Testis (tissue), 2 donors: ENCODE measurements at regions not wholly inside any gene's neighbourhood (a gene's known extent, or its start where the extent isn't known, plus 50 kb on each side); places are given as distances from the start of the nearest gene placed in this dataset.

Experiments used
- DNase-seq: peaks from one replicate; pipeline ENCODE4 v3.0.0-alpha.2; 2019
- H3K27ac ChIP-seq, 2 donors: fragments of 200-600 bp; sonication (generic); one replicate each; pipeline ENCODE4 v1.5.1; 2019
- H3K27me3 ChIP-seq: fragments of 200-600 bp; sonication (generic); one replicate; pipeline ENCODE4 v1.5.1; 2019
- H3K36me3 ChIP-seq: fragments of 200-600 bp; sonication (generic); one replicate; pipeline ENCODE4 v1.5.1; 2017; ENCODE audit warnings: low read depth; ENCODE audit errors: missing control alignments
- H3K4me1 ChIP-seq: fragments of 200-600 bp; sonication (generic); one replicate; pipeline ENCODE4 v1.5.1; 2019
- H3K4me3 ChIP-seq, 2 donors: fragments of 200-600 bp; sonication (generic); one replicate each; pipeline ENCODE4 v1.5.1; 2017 to 2019
- H3K9me3 ChIP-seq: fragments of 200-600 bp; sonication (generic); one replicate; pipeline ENCODE4 v1.5.1; 2017
- POLR2A ChIP-seq: fragments of 450-650 bp; IDR thresholded peaks from one replicate; pipeline ENCODE4 v1.6.1; 2017; ENCODE audit warnings: antibody characterized with exemption, mild to moderate bottlenecking, moderate library complexity
- WGBS, 2 donors: methylation state at CpG; one replicate each; pipeline ENCODE4 v1.1.5; 2018; 5-methylcytosine and 5-hydroxymethylcytosine counted together
- intact Hi-C: fragments of 100-400 bp; cut with DNase I; formaldehyde crosslinking; loops from one replicate; pipeline ENCODE4 v1.15.1; 2023; ENCODE audit warnings: low total_unique reads
- TF ChIP-seq, protein P1 (sequence below), 3 experiments: fragments of 450-650 bp in 2 of 3; fragments of 200-600 bp in 1 of 3; sonication (generic) in 1 of 3; IDR thresholded peaks; one replicate each; pipeline ENCODE4 v1.5.1; 2016 to 2019; ENCODE audit warnings: antibody characterized with exemption in 3 of 3, mild to moderate bottlenecking in 2 of 3, moderate library complexity in 1 of 3

- H3K36me3 ChIP-seq, result no peaks in the 10 kb centered on the region
- no peak for DNase-seq
- TF ChIP-seq, protein P1, sequence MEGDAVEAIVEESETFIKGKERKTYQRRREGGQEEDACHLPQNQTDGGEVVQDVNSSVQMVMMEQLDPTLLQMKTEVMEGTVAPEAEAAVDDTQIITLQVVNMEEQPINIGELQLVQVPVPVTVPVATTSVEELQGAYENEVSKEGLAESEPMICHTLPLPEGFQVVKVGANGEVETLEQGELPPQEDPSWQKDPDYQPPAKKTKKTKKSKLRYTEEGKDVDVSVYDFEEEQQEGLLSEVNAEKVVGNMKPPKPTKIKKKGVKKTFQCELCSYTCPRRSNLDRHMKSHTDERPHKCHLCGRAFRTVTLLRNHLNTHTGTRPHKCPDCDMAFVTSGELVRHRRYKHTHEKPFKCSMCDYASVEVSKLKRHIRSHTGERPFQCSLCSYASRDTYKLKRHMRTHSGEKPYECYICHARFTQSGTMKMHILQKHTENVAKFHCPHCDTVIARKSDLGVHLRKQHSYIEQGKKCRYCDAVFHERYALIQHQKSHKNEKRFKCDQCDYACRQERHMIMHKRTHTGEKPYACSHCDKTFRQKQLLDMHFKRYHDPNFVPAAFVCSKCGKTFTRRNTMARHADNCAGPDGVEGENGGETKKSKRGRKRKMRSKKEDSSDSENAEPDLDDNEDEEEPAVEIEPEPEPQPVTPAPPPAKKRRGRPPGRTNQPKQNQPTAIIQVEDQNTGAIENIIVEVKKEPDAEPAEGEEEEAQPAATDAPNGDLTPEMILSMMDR (IDR thresholded peaks at IDR 0.05), result no peak
- TF ChIP-seq POLR2A, result no peak
- intact Hi-C loops, result no loop called here
- no peak overlapping the region for H3K4me3 ChIP-seq
- H3K27ac ChIP-seq, result no peak overlapping the region
- no peaks in the 10 kb centered on the region for H3K9me3 ChIP-seq
- no peaks in the 10 kb centered on the region for H3K4me1 ChIP-seq
- WGBS, 2 donors, result 94 to 97% methylated on average over 20 to 23 of the region's 23 CpGs
- no peaks in the 10 kb centered on the region for H3K27me3 ChIP-seq
These were observed 50.1 kb upstream of the ADRA2C start for GRCh38 chr4:3715855-3716630.

GRCh38 chr4:3715061-3715854, 50.9 kb upstream of the ADRA2C start:
- Histone ChIP-seq H3K36me3 (no peaks in the 10 kb centered on the region), H3K4me1 (peaks cover 5% of the 10 kb centered on the region), H3K4me3 (no peak overlapping the region), H3K9me3 (no peaks in the 10 kb centered on the region), H3K27me3 (no peaks in the 10 kb centered on the region), H3K27ac (no peak overlapping the region)
- WGBS, 2 donors, result 75 to 79% methylated on average over 23 of the region's 23 CpGs
- intact Hi-C loops, result no loop called here
- TF ChIP-seq POLR2A, result no peak
- TF ChIP-seq, protein P1 (IDR thresholded peaks at IDR 0.05), result no peak
- no peak for DNase-seq

GRCh38 chr4:3714642-3715001, 51.6 kb upstream of the ADRA2C start:
- no peak overlapping the region for H3K27ac ChIP-seq
- H3K9me3 ChIP-seq, result no peaks in the 10 kb centered on the region
- WGBS, 2 donors, result 91 to 92% methylated on average over 4 of the region's 4 CpGs
- intact Hi-C loops, result no loop called here
- no peak for DNase-seq
- no peak for TF ChIP-seq POLR2A
- TF ChIP-seq, protein P1 (IDR thresholded peaks at IDR 0.05), result no peak
- no peak overlapping the region for H3K4me3 ChIP-seq
- H3K36me3 ChIP-seq, result no peaks in the 10 kb centered on the region
- no peaks in the 10 kb centered on the region for H3K27me3 ChIP-seq
- peaks cover 8% of the 10 kb centered on the region for H3K4me1 ChIP-seq

GRCh38 chr4:3713817-3714641, 52.2 kb upstream of the ADRA2C start:
- WGBS, 2 donors, result 92 to 99% methylated on average over 8 to 13 of the region's 13 CpGs
- Histone ChIP-seq H3K4me3 (no peak overlapping the region), H3K36me3 (no peaks in the 10 kb centered on the region), H3K27me3 (no peaks in the 10 kb centered on the region), H3K4me1 (peaks cover 8% of the 10 kb centered on the region), H3K27ac (no peak overlapping the region), H3K9me3 (no peaks in the 10 kb centered on the region)
- intact Hi-C loops, result no loop called here
- no peak for DNase-seq
- TF ChIP-seq, protein P1 (IDR thresholded peaks at IDR 0.05), result no peak
- TF ChIP-seq POLR2A, result no peak
